ENCODE measurements at regions not wholly inside any gene's neighbourhood (a gene's known extent, or its start where the extent isn't known, plus 50 kb on each side); places are given as distances from the start of the nearest gene placed in this dataset.

DNA sequence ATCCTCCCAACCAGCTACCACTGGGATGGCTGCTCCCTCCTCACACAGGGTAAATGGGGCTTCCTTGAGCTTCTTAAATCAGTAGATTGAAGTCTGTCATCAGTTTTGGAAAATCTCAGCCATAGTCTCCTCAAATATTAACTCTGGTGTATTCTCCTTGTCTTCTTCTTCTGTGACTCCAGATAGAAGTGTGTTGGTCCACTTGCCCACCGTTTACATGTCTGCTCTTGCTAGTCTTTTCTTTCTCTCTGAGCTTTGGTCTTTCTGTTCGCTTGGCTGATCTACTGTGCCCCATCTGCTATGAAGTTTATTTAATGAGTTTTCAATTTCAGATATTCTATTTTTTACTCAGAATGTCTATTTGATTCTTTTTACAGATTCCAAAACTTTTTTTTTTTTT, 281.7 kb upstream of the HDAC4 start:
- DNase-seq, result no peak

DNA sequence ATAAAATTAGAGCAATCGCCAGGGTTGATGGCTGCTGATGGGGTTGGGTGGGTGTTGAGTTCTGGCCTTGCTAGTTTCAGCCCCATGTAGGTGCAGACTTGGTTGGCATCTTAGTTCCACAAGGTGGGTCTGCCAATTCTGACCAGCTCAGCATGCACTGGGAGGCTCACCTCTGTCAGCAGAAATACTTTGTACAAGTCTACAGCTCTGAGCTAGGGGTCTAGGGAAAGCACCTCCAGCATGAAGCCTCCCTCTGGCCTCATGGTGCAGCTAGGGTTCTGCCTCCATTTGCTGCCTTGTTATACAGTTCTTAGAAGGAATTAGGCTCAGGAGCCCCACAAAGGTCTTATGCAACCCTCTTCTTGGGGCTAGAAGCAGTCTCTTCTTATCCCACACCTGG, 278.9 kb upstream of the HDAC4 start:
- no peak for DNase-seq

DNA sequence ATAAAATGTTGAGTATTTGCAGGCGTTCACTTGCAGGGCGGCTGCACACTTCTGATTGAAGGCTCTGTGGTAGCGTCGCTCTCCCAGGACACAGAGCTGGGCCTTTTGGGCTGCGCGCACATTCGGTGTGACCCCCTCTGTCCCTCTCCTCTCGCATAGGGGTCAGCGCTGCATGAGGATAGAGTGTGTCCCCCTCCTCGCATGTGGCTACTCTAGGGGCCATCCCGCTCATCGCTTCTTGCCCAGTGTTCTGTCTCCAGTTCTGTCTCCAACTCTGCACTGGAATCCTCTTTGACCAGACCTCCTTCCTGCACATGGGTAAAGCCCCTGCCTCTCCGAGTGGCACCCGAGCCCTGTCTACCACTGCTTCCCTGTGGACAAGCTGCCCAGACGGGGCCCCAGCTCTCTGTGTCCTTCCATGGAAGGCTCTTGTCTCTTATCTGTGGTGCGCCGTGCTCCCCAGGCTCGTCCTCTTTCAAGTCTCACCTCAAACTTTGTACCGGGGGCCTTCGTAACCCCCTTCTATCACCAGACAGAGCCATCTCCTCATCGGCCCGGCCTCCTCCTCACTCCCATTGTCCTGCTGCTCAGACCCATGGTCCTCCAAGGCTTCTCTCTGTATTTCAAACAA, 278.0 kb upstream of the HDAC4 start:
- DNase-seq, result no peak

DNA sequence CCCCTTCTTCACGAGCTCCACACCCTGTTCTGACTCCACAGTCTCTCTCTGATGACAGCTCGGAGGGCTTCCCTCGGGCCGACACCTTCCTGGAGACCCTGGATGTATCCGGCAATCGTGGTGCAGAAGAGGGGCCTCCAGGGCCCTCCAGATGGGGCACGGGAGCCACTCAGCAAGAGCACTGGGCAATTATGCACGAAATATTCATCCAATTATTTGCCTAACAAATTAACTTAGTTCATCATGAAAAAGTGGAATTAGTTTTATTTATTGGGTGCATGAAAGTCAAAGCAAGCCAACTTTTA, 277.3 kb upstream of the HDAC4 start:
- DNase-seq, result no peak

DNA sequence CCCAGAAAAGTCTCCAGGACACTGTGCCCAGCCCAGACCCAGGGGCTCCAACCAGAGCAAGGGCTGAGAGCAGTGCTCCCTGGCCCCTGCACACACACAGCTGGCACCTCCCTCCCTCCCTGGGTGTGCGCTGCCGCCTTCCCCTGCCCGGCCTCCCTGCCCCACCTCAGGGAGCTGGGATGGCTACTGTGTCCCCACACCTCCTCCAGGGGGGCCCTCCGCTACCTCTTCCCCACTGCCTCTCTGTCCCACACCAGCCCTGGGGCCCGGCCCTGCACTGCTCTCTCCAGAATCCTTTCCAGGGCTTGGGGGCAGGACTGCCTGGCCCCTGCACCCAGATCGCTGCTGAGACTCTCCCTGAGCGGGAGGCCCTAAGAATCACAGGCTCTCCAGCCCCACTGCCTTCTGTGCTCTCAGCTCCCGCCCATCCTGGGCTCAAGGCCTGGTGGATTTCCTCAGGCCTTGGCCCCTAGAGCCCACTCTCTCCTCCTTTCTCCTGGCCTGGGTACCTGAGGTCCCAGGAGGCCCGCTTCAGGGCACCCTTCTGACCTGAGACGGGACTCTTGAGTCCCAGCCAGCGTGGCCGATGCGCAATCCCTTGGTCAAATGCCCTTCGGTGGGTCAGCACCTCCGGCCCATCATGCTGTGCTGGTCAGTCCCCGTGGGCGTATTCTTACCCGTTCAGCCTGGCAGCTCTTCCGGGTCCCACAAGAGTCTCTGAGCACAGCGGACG, 276.8 kb upstream of the HDAC4 start:
- no peak for DNase-seq

DNA sequence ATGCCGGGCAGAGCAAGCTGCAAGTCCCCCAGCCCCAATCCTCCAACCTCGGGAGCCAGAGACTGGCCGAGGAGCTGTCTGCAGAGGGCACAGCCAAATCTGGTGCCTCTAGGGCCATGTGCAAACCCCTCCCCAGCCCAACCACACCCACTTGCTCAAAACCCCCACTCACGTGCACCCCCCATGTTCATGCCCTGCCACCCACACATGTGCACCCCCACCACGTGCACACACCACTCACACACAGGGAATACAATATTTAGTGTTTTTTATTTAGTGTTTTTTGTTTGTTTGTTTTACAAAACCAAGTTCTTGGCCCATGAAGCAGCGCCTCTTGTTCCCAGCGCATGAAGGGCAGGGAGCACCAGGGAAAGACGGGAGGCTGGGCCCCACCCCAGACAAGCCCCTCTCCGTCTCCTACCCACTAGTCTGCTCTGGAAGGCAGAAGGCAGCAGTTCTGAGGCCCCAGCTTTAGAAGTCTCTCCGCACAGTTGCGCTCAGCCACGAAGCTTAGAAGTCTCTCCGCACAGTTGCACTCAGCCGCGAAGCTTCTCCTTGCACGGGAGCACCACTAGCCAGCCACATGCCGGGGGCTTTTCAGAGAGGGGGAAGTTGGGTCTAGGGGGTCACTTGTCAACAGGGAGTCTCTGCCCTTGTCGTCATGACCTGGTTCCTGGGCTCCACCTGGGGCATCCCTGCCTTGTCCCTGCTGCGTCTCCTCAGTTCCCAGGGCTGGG, 276.1 kb upstream of the HDAC4 start:
- no peak for DNase-seq

DNA sequence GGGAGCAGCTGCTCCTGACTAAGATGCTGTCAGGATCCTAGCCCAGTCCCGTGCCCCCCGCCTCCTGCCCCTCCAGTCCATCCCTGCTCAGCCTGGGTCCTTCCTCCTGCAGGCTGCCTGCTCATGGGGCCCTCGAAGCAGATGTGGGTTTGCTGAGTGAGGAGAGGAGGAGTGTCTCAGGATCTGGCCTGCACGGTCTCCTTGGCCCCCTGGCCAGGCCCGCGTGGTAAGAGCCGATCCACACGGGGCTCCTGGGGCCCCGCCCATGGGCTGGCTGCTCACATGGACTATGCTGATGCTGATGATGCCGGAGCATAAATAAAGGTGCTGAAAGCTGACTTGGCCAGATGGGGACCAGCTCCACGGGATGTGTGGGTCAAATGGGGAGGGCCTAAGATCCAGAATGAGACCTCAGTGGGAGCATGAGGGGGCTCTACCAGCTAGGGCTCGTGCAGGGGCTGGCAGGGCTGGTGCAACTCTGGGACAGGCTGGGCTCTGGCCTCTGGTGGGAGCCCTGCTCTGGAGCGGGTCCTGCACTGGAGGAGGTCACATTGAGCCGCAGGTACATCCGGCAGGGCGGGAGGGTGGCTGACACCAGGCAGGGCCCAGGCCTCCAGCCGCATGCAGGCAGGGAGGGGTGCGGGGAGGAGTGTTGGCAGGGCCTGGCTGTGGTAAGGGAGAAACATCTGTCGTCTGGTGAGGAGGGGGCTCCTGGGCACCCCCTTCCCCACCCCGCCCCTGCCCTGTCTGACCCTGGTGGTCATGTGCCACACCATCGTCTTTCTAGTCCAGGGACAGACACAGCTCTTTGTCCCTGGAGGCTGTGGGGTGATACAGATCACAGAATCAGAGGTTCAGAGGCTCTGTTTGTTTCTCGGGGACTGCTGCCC, 275.3 kb upstream of the HDAC4 start:
- no peak for DNase-seq

DNA sequence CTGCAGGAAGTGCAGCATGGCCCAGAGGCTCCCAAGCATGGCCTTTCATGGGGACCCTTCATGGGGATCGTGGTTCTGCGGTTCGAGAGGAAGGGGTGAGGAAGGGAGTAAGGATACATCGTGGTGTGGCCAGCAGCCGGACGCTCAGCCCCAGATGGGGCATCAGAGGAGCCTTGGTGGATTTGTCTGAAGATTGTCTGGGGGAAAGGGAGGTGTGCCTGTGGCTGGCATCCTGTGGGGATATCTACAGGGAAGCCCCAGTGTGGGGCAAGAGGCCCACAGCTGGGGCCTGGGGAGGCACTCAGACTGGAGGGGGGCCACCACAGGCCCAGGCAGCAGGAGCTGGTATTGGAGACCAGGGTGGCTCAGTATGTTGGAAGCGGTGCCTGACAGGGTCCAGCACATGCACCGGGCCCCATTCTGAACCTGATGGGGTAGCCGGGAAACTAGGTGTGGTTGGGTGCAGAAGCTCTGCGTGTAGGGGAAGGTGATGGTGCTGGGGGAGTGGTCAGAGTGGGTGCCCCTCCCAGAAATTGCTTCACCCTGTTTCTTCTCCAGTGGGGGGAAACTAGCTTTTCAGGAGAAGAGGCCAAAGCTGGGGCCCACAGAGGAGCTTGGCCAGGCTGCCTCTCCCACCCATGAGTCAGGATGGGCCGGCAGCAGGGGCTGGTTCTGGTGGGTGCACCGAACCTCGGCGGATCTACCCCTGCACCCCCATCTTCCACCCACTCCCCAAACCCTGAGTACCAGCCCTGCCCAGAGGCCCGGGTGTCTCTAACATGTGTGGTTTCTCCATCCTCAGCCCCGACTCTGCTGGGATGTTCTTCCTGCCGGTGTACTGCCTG, 274.4 kb upstream of the HDAC4 start:
- DNase-seq, result no peak

DNA sequence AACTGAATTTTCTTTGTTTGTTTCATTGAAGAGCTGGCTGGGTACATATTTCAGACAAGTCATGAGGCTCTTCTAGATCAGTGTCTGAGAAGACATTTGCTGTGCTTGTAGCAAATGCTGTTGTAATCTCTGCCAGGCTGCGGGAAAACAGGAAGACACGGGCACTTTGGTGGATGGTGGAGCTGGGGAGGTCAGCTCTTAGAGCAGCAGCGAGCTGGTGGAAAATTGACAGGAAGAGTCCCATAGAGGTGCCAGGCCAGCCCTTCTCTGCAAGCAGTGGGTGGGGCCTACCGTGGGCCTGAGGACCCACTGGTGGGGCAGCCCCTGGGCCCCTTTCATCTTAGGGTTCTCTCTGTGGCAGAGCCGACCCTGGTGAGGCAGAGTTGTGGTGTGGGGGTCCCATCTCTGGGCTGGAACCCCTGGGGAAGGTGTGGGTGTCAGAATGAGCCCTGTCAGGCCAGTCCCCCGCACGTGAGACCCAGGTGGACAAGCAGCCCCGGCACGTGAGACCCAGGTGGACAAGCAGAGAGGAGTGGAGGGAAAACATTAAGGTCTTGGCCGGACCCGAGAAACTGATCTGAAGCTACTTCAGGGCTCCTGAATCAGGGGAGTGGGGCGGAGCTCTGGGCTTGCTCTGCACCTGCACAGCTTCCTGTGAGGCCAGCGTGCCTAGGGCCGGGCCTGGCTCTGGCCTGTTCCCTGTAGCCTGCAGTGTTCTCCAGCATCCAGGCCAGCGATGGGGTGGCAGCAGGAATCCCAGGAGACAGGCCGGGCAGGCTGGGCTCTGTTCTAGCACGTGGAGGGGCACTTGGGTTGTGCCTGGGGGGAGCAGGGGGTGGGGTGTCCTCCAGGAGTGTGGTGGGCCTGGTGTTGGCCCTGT, 273.5 kb upstream of the HDAC4 start:
- no peak for DNase-seq

DNA sequence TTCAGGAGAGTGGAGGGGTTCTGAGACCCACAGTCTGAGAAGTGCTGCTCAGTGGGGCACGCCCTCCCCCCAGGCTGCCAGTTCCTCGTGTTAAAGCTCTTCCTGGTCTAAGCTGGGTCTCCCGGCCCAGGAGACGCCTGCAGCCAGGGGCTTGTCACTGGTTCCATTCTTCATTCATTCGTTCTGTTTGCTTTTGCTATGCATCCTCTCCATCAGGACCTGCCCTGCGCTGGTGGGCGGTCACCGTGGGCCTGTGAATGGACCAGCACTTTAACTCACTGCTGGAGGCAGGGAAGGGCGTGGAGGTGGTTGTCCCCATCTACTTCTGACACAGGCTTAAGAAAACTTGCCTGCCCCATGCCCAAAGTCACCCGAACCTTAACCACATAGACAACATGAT, 272.8 kb upstream of the HDAC4 start:
- DNase-seq, result no peak

DNA sequence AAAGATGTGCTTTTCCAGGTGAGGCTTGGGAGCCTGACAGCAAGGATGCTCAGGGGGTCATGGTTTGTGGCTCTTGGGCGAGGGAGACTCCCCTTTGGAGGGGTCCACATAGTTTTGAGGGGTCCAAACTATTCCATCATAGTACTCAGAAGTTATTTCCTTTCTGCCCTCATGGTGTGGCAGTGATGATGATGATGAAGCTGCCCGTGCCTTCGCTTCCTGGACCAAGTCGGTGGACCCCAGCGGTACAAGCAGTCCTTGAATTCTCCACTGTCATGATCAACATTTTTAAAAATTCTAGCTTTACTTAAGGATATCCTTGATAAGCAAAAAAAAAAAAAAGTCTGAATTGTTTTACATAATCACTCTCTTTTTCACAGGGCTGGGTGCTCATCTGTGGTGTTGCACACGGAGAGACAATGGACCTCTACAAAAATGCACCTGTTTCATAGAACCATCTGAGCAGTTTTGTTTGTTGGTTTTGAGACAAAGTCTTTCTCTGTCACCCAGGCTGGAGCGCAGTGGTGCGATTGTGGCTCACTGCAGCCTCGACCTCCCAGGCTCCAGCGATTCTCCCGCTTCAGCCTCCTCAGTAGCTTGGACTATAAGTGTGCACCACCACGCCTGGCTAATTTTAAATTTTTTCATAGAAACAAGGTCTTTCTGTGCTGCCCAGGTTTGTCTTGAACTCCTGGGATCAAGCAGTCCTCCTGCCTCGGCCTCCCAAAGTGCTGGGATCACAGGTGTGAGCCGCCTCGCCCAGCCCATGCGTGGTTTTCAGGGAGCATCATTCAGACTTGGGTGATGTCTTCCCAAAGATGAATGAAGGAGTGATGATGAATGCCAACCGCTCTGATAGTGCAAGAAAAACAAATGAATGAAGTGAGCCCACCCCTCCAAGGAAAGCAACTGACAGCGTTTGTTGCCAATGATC, 271.4 kb upstream of the HDAC4 start:
- DNase-seq, result no peak

DNA sequence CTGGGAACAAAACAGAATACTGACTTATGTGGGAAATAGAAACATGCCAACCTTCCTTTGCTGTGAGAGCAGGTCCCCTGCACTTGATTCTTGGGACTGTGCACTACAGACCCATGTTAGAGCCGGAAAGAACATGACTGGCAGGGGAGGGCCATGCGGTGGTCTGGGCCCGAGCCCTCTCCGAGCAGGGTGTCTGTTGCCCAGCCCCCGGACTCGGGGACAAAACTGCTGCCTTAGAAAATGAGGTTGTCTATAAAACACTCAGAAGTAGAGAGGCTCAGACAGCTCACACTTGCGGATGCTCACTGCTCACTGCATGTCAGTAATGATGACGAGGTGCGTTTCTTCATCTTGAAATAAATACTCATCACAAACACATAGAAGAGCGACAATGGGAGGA, 270.7 kb upstream of the HDAC4 start:
- no peak for DNase-seq

DNA sequence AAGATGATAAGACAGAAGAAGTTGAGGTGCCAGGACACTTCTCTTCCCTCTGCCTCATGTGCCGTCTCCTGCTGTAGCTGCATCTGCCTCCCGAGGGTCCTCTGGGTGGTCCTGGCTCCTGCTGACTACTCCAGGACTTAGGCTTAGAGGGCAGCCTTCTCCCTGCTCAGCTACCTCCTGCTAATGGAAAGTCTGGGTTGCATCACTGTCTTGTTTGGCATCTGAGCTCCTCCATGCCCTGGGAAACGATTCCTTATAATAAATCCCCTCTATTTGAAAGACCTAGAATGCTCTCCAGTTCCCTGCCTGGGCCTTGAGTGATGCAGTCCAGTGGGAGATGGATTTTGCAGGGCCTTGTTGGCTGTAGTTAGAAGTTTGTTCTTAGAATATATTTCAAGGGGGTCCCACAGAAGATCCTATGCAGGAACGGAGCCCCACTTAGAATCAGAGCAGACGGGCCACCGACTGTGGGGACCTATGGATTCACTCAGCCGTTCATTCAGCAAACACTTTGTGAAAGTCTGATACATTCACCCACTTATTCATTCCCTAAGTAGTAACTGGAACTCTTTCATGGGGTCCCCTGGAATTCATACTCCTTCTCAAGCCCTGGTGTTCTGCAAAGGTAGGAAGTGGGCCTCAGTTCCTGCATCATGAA, 269.8 kb upstream of the HDAC4 start:
- no peak for DNase-seq

DNA sequence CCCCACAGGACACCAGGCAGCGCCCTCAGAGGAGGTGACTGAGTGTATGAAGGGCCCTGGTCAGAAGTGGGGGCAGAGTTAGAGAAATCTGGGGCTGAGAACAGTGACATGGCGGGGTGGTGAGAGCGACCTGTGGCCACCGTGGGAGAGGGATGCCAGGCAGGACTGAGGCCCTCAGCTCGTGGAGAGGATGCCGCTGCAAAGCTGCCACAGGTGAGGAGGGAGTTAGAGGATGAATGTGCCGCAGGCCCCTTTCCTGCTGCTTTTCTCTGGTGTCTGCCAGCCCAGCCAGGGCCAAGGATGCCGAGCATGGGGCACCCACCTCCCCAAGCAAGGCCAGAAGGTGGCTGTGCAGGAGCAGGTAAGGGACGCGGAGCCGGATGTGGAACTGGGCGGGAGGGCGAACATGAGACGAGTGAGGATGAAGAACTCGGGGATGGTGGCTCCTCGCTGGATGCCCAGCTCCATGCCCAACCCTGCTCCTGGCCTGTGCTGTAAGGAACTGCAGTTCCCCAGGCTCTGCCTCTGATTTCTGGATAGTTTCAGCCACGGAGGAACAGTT, 269.2 kb upstream of the HDAC4 start:
- DNase-seq, result no peak

DNA sequence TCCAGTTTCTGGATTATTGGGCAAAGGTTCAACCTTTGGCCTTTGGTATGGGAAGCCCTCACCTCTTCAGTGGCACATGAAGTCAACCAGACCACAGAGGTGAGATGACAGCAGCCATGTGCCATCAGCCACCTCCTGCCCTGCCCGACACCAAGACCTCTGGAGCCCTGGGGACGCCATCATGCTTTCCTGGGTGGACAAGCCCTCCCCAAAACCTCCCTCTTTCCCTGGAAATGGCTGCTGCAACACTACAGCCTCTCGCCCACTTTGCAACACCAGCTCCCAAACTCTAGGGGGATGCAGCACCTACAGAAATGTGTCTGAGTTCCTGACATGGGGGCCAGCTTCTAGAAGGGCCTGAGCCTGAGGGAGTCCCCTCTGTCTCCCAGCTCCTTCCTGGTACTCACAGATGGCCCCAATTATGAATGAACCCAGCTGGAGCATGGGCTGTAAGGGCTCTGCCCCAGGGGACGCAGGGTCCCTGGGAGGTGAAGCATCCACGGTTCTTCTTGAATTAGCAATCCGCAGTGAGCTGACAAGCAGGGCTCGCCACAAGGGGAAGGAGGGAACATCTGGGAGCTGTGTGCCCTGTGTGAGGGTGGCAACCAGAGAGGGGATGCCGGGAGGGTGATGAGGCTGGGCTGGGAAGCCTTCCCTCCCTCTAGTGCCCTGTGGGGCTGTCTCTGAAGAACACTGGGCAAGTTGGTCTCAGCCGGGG, 268.5 kb upstream of the HDAC4 start:
- no peak for DNase-seq

DNA sequence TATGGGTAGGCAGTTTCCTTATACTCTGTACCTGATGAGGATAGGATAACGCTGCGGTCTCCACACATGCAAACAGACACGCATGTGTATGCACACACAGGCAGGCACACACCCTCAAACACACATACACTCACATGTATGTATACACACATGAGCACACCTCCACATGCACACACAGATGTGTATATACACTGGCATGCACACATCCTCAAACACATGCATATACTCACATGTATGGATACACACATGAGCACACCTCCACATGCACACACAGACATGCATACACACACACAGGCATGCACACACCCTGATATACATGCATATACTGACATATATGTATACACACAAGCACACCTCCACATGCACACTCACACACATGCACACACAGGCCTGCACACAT, 267.8 kb upstream of the HDAC4 start:
- DNase-seq, result no peak

DNA sequence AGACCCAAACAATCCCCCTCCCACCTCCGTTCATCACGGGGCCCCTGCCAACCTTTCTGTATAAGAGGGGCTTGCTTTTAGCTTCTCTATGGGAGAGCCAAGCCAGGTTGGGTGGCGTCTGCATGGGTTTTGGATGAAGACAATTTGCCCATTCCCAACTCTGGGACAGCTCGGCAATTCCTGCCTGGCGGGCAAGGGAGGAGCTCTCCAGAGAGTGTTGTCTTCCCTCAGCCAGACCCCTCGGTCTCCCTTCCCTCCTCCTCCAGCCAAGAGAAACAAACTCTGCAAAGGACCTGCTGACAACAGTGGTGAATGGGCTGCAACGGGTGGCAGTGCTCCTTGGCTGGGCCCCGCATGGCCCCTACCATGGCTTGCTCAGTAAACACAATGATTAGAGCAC, 267.2 kb upstream of the HDAC4 start:
- DNase-seq, result no peak

DNA sequence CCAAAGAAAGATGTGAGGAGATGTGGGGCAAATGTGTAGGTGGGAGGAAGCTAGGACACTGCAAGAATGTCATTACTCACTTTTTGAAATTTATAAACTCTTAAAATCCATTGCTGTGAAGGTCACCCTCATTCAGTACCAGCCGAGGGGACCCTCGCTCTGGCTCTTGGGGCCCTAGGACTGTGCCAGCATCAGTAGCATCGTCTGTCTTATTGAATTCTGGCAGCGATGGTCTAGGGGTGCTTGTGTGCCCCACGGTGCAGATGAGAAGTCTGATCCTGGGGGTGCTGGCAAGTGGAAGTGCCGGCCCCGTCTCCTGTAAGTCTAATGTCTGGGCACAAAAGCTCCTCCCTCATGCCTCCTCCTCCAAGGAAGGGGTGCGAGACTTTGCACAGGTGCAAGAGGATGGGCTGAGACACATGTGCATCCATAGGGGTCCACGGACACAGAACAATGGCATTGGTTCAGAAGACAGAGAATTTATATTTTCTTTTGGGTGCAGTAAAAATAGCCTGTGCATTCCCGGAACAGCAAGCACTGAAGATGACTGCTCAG, 266.7 kb upstream of the HDAC4 start:
- DNase-seq, result no peak

Measured in EL (cell line).